ENCODE measurements at regions not wholly inside any gene's neighbourhood (a gene's known extent, or its start where the extent isn't known, plus 50 kb on each side); places are given as distances from the start of the nearest gene placed in this dataset.

DNA sequence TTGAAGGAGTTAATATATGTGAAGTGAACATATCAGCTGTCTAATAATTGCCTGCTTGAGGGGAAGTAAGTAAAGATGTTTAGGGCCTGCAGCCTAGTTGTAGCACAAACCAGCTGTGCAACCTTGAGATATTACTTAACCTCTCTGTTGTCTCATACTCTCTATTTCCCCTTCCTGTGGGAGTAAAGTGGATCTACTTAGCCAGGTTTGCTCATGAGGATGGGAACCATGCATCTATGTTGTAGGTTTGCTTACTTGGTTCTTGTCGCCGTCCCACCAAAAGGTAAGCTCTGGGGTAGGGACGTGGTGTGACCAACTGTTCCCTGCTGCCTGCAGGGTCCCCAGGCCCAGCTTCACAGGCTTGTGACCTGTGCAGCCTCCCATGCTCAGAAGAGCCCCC, 362.7 kb upstream of the SULF2 start:
- no peak for TF ChIP-seq POLR2AphosphoS5 (IDR thresholded peaks at IDR 0.05; ENCODE audit: low read depth, low read length)
- TF ChIP-seq POLR2A (IDR thresholded peaks at IDR 0.05; ENCODE audit: low read depth, low read length), result no peak
- no peak for TF ChIP-seq TAF1 (IDR thresholded peaks at IDR 0.05; ENCODE audit: borderline replicate concordance, low read depth, low read length)
